Neural cell (in vitro differentiated cells): ENCODE measurements at regions not wholly inside any gene's neighbourhood (a gene's known extent, or its start where the extent isn't known, plus 50 kb on each side); places are given as distances from the start of the nearest gene placed in this dataset.

Experiments
- H2AFZ ChIP-seq: fragments of 200-600, 300-800 bp; sonication (generic), shearing (Covaris generic); 2 replicates; pipeline ENCODE4 v1.6.0; 2014; ENCODE audit warnings: low read depth, mild to moderate bottlenecking, antibody characterized with exemption, low read length, moderate library complexity
- H3F3A ChIP-seq: fragments of 200-600 bp; shearing (Covaris generic); 2 replicates; pipeline ENCODE4 v1.6.1; 2016; ENCODE audit warnings: mild to moderate bottlenecking, moderate library complexity, mixed read lengths, antibody characterized with exemption, low read length; ENCODE audit not compliant: insufficient read depth, poor library complexity, severe bottlenecking
- H3K27ac ChIP-seq: fragments of 200-600, 300-800 bp; sonication (generic), shearing (Covaris generic); 2 replicates; pipeline ENCODE4 v1.5.1; 2014; ENCODE audit warnings: mild to moderate bottlenecking, low read length, moderate library complexity
- H3K27me3 ChIP-seq: fragments of 300-800, 200-600 bp; sonication (generic), shearing (Covaris generic); 2 replicates; pipeline ENCODE4 v1.6.0; 2014; ENCODE audit warnings: mild to moderate bottlenecking, low read depth, low read length, moderate library complexity; ENCODE audit not compliant: insufficient read depth
- H3K36me3 ChIP-seq: fragments of 300-800, 200-600 bp; sonication (generic), shearing (Covaris generic); 2 replicates; pipeline ENCODE4 v1.5.1; 2014; ENCODE audit warnings: mild to moderate bottlenecking, antibody characterized with exemption, low read length, moderate library complexity; ENCODE audit not compliant: insufficient read depth
- H3K4me2 ChIP-seq: fragments of 300-800, 200-600 bp; sonication (generic), shearing (Covaris generic); 2 replicates; pipeline ENCODE4 v1.6.0; 2014; ENCODE audit warnings: mild to moderate bottlenecking, low read length
- H3K4me3 ChIP-seq: fragments of 300-800, 200-600 bp; sonication (generic), shearing (Covaris generic); 2 replicates; pipeline ENCODE4 v1.5.1; 2014; ENCODE audit warnings: mild to moderate bottlenecking, low read length, moderate library complexity
- H3K79me2 ChIP-seq: fragments of 200-600 bp; shearing (Covaris generic); replicated peaks from 2 replicates; pipeline ENCODE4 v1.6.0; 2014; ENCODE audit warnings: mild to moderate bottlenecking, low read length, moderate library complexity; ENCODE audit not compliant: insufficient read depth
- H3K9ac ChIP-seq: fragments of 300-800, 200-600 bp; sonication (generic), shearing (Covaris generic); 2 replicates; pipeline ENCODE4 v1.6.1; 2016; ENCODE audit warnings: mild to moderate bottlenecking, low read length, mixed read lengths
- H3K9me2 ChIP-seq: fragments of 200-600 bp; shearing (Covaris generic); 2 replicates; pipeline ENCODE4 v1.6.1; 2016; ENCODE audit warnings: mild to moderate bottlenecking, low read length, mixed read lengths; ENCODE audit not compliant: insufficient read depth
- H3K9me3 ChIP-seq: fragments of 200-600, 300-800 bp; sonication (generic), shearing (Covaris generic); 2 replicates; pipeline ENCODE4 v1.6.1; 2016; ENCODE audit warnings: mild to moderate bottlenecking, mixed run types, low read length, moderate library complexity, mixed read lengths
- H4K20me1 ChIP-seq: fragments of 200-600 bp; shearing (Covaris generic); 2 replicates; pipeline ENCODE4 v1.6.1; 2016; ENCODE audit warnings: mild to moderate bottlenecking, mixed run types; ENCODE audit not compliant: insufficient read depth
- EP300 ChIP-seq: fragments of 450-650 bp; conservative IDR thresholded peaks from 2 replicates; pipeline ENCODE4 v1.6.1; 2014; ENCODE audit warnings: antibody characterized with exemption, mild to moderate bottlenecking, moderate library complexity; ENCODE audit not compliant: poor library complexity, severe bottlenecking
- EZH2 ChIP-seq: fragments of 200-600, 300-800 bp; shearing (Covaris generic), sonication (generic); IDR thresholded peaks from 2 replicates; pipeline ENCODE4 v1.6.1; 2014; ENCODE audit warnings: antibody characterized with exemption, low read length, borderline replicate concordance, mild to moderate bottlenecking; ENCODE audit not compliant: insufficient read depth, poor library complexity, severe bottlenecking
- MXI1 ChIP-seq: fragments of 450-650 bp; conservative IDR thresholded peaks from 2 replicates; pipeline ENCODE4 v1.6.1; 2014; ENCODE audit warnings: antibody characterized with exemption, mild to moderate bottlenecking; ENCODE audit not compliant: poor library complexity, severe bottlenecking
- POLR2AphosphoS5 ChIP-seq: IDR thresholded peaks from 2 replicates; pipeline ENCODE4 v1.6.1; 2012
- RAD21 ChIP-seq: fragments of 450-650 bp; conservative IDR thresholded peaks from 2 replicates; pipeline ENCODE4 v1.6.1; 2014; ENCODE audit warnings: antibody characterized with exemption, mild to moderate bottlenecking, moderate library complexity
- REST ChIP-seq: IDR thresholded peaks from 2 replicates; pipeline ENCODE4 v1.6.1; 2012; ENCODE audit warnings: borderline replicate concordance
- SMC3 ChIP-seq: fragments of 450-650 bp; conservative IDR thresholded peaks from 2 replicates; pipeline ENCODE4 v1.6.1; 2014; ENCODE audit warnings: antibody characterized with exemption, mild to moderate bottlenecking, moderate library complexity; ENCODE audit not compliant: poor library complexity
- TAF1 ChIP-seq: IDR thresholded peaks from 2 replicates; pipeline ENCODE4 v1.6.1; 2012; ENCODE audit warnings: low read depth
- TF ChIP-seq, protein P1 (sequence below): fragments of 450-650 bp; IDR thresholded peaks from 2 replicates; pipeline ENCODE4 v1.5.1; 2014; ENCODE audit warnings: antibody characterized with exemption, mild to moderate bottlenecking, moderate library complexity; ENCODE audit not compliant: poor library complexity, severe bottlenecking

DNA sequence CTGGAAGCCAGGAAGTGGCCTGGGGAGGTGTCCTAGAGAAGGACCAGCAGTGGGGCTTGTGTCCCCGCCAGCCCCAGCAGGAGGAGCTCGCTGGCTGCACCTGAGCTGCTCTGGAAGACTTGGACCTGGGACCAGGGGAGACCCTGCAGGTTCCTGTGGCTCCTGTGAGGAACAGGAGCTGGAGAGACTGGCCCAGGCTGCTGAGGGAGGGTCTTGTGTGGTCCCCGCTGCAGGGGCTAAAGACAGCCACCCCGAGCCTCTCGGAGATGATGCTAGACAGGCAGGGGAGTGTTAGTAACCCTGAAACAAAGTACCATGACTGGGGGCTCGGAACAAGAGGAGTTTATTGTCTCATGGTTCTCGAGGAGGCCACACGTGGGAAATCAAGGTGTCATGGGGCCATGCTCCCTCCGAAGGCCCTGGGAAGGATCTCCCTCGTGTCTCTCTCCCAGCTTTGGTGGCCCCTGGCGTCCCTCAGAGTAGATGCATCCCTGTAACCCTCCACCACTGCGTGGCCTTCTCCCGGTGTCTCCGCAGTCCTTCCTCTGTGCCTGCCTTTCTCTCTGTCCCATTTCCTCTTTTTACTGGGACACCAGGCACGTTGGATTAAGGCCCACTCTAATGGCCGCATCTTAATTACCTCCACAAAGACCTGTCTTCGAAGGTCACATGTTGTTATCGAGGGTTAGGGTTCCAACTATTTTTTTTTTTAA, 348.4 kb downstream of the GLRX3 start:
- no peak for TF ChIP-seq EP300
- TF ChIP-seq SMC3, result no peak
- TF ChIP-seq EZH2, result no peak
- no peak overlapping the region for H3K4me2 ChIP-seq
- no peaks in the 10 kb centered on the region for H3K79me2 ChIP-seq
- no peak overlapping the region for H2AFZ ChIP-seq
- H3K4me3 ChIP-seq, result no peak overlapping the region
- peaks cover 32% of the 10 kb centered on the region for H3K27me3 ChIP-seq
- H3K27ac ChIP-seq, result no peak overlapping the region
- H3K9ac ChIP-seq, result no peak overlapping the region
- no peaks in the 10 kb centered on the region for H4K20me1 ChIP-seq
- H3K36me3 ChIP-seq, result no peaks in the 10 kb centered on the region
- no peaks in the 10 kb centered on the region for H3K9me3 ChIP-seq
- no peaks in the 10 kb centered on the region for H3F3A ChIP-seq
- H3K9me2 ChIP-seq, result no peaks in the 10 kb centered on the region

DNA sequence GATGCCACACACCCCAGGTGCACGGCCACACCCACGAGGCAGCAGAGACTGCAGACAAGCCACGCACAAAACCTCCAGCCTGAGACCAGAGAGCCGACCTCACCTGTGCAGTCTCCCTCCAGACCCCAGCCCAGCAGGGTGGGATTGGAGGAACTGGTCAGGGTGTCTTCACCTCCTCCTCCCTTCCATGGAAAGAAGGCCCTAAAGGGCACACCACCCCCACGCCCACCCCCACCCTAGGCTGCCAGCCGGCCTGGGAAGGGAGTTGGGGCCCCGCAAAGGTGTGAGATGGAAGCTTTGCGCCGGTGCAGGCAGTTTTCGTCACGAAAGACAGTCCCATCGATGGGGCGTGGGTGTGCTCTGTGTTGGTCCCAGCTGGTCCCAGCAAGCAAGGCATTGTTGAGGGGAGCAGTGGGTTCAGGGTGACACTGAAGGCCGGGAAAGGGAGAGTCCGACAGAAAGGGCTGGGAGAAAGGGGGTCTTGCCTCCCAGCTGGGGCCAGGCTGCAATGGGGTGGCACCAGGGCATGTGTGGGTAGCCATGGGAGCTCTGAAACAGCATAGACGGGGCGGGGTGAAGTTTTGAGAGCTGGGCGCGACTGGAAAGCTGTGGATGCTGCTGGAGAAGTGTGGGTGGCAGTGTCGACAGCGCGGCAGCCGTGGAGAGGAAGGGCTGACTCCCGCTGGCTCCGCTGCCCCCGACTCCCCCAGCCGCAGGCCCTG, 349.2 kb downstream of the GLRX3 start:
- no peaks in the 10 kb centered on the region for H3K36me3 ChIP-seq

More for the DNA sequence above, 349.2 kb downstream of the GLRX3 start:
- H3K4me3 ChIP-seq, result no peak overlapping the region
- H3K9me3 ChIP-seq, result no peaks in the 10 kb centered on the region
- H3K9me2 ChIP-seq, result no peaks in the 10 kb centered on the region
- H3F3A ChIP-seq, result no peaks in the 10 kb centered on the region
- no peak overlapping the region for H3K9ac ChIP-seq
- no peak overlapping the region for H3K4me2 ChIP-seq
- peaks cover 39% of the 10 kb centered on the region for H3K27me3 ChIP-seq
- no peak overlapping the region for H3K27ac ChIP-seq
- no peak overlapping the region for H2AFZ ChIP-seq
- H4K20me1 ChIP-seq, result no peaks in the 10 kb centered on the region
- no peak for TF ChIP-seq EP300
- no peak for TF ChIP-seq REST
- TF ChIP-seq, protein P1, sequence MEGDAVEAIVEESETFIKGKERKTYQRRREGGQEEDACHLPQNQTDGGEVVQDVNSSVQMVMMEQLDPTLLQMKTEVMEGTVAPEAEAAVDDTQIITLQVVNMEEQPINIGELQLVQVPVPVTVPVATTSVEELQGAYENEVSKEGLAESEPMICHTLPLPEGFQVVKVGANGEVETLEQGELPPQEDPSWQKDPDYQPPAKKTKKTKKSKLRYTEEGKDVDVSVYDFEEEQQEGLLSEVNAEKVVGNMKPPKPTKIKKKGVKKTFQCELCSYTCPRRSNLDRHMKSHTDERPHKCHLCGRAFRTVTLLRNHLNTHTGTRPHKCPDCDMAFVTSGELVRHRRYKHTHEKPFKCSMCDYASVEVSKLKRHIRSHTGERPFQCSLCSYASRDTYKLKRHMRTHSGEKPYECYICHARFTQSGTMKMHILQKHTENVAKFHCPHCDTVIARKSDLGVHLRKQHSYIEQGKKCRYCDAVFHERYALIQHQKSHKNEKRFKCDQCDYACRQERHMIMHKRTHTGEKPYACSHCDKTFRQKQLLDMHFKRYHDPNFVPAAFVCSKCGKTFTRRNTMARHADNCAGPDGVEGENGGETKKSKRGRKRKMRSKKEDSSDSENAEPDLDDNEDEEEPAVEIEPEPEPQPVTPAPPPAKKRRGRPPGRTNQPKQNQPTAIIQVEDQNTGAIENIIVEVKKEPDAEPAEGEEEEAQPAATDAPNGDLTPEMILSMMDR, result no peak
- TF ChIP-seq TAF1, result no peak
- no peak for TF ChIP-seq MXI1
- no peak for TF ChIP-seq RAD21
- TF ChIP-seq POLR2AphosphoS5, result no peak
- TF ChIP-seq SMC3, result no peak
- TF ChIP-seq EZH2, result no peak
- no peaks in the 10 kb centered on the region for H3K79me2 ChIP-seq
